Uterus (tissue), 3 donors: ENCODE measurements at regions not wholly inside any gene's neighbourhood (a gene's known extent, or its start where the extent isn't known, plus 50 kb on each side); places are given as distances from the start of the nearest gene placed in this dataset.

Experiments used
- DNase-seq, 2 donors: peaks; one replicate each; pipeline ENCODE4 v3.0.0-alpha.2; 2019 to 2020
- H3K27ac ChIP-seq, 2 donors: fragments of 200-600 bp; sonication (generic); 1 replicate in 1 of 2; 2 replicates in 1 of 2; pipeline ENCODE4 v1.5.1; 2016 to 2018
- H3K27me3 ChIP-seq, 2 donors: fragments of 200-600 bp; sonication (generic); one replicate each; pipeline ENCODE4 v1.5.1; 2018 to 2019; ENCODE audit warnings: control low read depth in 1 of 2
- H3K36me3 ChIP-seq, 2 donors: fragments of 200-600 bp; sonication (generic); one replicate each; pipeline ENCODE4 v1.5.1; 2019; ENCODE audit warnings: control low read depth in 1 of 2
- H3K4me1 ChIP-seq, 2 donors: fragments of 200-600 bp; sonication (generic); one replicate each; pipeline ENCODE4 v1.5.1; 2018 to 2019; ENCODE audit warnings: control low read depth in 1 of 2
- H3K4me3 ChIP-seq, 2 donors: fragments of 200-600 bp; sonication (generic); 1 replicate in 1 of 2; 2 replicates in 1 of 2; pipeline ENCODE4 v1.5.1; 2018 to 2019; ENCODE audit warnings: mild to moderate bottlenecking in 1 of 2
- H3K9me3 ChIP-seq, 2 donors: fragments of 200-600 bp; sonication (generic); one replicate each; pipeline ENCODE4 v1.5.1; 2019; ENCODE audit warnings: control low read depth in 1 of 2
- POLR2A ChIP-seq, 2 donors: fragments of 450-650 bp; IDR thresholded peaks; one replicate each; pipeline ENCODE4 v1.6.1; 2016; ENCODE audit warnings: antibody characterized with exemption in 2 of 2, mild to moderate bottlenecking in 1 of 2, moderate library complexity in 1 of 2
- intact Hi-C: fragments of 100-400 bp; cut with DNase I; formaldehyde crosslinking; loops from one replicate; pipeline ENCODE4 v1.15.1; 2023; ENCODE audit warnings: low total_unique reads
- TF ChIP-seq, protein P1 (sequence below), 4 experiments: fragments of 200-600 bp in 2 of 4; fragments of 450-650 bp in 2 of 4; sonication (generic) in 2 of 4; IDR thresholded peaks; one replicate each; pipeline ENCODE4 v1.5.1; 2016 to 2019; ENCODE audit warnings: antibody characterized with exemption in 4 of 4, mild to moderate bottlenecking in 2 of 4, moderate library complexity in 1 of 4
- donor health status: DM: yes; HTN: yes; CAD: no.

DNA sequence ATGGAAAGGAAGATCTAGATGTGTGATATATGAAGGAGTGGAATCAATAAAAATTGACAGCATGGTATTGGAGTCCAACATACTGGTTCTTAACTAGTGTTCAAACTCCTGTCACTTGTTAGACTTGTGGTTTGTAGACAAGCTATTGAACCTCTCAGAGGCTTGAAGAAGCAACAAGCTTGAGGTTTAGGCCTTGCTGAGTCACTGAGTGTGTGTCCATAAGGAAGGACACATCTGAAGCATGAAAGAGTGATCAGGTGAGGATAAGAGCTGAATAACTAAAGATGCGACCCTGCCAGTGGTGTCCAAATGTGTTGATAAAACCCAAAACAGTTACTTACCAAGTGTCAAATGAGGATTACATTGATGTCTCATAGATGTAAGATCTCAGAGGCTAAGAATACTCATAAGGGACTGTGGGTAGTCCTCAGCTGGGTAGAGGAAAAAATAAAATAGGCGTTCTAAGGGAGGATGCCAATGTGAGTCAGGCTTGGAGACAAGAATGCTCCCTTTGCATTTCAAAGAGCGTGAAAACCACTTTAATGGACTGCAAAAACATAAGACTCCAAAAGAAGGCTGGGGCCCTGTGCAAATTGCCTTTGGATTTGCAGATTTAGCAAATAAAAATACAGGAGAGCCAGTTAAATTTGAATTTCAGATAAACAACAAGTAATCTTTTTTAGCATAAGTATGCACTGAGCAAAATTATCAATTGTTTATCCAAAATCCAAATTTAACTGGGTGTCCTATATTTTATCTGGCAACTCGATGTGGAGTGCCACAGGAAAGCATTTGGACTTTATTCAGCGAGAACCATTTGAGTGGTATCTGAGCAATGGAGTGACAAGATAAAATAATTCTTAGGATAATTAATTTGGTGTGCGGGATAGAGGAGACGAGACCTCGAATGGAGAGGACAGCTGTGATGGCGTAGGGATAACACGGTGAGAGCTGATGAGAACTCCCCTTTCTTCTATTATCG lies 757.3 kb upstream of the WWC1 start:
- Histone ChIP-seq H3K9me3 (no peaks in the 10 kb centered on the region), H3K27ac (no peak overlapping the region), H3K4me3 (no peak overlapping the region), H3K36me3 (no peaks in the 10 kb centered on the region), H3K4me1 (no peaks in the 10 kb centered on the region), H3K27me3 (no peaks in the 10 kb centered on the region)
- no peak for TF ChIP-seq POLR2A (IDR thresholded peaks at IDR 0.05)
- TF ChIP-seq, protein P1, sequence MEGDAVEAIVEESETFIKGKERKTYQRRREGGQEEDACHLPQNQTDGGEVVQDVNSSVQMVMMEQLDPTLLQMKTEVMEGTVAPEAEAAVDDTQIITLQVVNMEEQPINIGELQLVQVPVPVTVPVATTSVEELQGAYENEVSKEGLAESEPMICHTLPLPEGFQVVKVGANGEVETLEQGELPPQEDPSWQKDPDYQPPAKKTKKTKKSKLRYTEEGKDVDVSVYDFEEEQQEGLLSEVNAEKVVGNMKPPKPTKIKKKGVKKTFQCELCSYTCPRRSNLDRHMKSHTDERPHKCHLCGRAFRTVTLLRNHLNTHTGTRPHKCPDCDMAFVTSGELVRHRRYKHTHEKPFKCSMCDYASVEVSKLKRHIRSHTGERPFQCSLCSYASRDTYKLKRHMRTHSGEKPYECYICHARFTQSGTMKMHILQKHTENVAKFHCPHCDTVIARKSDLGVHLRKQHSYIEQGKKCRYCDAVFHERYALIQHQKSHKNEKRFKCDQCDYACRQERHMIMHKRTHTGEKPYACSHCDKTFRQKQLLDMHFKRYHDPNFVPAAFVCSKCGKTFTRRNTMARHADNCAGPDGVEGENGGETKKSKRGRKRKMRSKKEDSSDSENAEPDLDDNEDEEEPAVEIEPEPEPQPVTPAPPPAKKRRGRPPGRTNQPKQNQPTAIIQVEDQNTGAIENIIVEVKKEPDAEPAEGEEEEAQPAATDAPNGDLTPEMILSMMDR (IDR thresholded peaks at IDR 0.05) = no peak
- DNase-seq = no peak
- intact Hi-C loops = no loop called here

DNA sequence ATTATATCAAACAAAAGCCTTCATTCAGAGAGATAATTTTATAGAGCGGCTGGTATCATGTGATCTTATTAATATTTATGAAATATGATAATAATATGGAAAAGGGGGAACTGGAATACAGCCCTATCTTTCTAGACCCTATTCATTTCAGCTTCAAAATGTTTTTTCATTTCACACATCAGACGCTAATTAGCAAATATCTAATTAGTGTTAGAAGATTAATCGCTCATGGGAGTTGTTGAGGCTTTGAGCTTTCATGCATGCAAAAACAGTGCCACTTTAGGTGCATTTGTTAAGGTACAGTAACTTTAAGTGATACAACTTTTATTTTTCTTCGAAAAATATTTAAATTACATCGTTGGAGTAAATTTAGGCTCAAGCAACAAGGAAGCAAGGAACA lies 751.7 kb upstream of the WWC1 start:
- TF ChIP-seq, protein P1 (IDR thresholded peaks at IDR 0.05) = no peak
- no peak for TF ChIP-seq POLR2A (IDR thresholded peaks at IDR 0.05)
- no peak for DNase-seq
- H3K36me3 ChIP-seq = no peaks in the 10 kb centered on the region
- H3K4me1 ChIP-seq = no peaks in the 10 kb centered on the region
- intact Hi-C loops = no loop called here
- H3K9me3 ChIP-seq = no peaks in the 10 kb centered on the region
- H3K27me3 ChIP-seq = no peaks in the 10 kb centered on the region
- H3K27ac ChIP-seq = no peak overlapping the region
- no peak overlapping the region for H3K4me3 ChIP-seq

DNA sequence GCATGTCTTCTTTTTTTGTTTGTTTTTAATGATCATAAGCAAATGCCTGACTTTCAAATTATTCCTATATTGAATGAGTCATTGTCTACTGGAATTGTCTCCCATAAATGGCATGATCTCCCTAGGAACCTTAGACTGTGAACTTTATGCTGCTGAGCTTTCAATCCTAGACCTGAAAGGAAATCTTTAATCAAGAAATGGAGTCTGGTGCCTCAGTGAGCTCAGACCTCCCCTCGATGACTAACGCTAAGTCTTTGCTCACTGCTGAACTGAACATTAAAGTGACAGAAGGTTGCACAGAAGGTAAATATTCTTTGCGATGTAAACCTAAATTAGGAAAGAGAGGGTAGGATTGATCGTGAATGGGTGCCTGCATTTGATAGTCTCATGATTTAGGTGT lies 745.2 kb upstream of the WWC1 start:
- intact Hi-C loops = no loop called here
- Histone ChIP-seq H3K4me1 (no peaks in the 10 kb centered on the region), H3K27ac (no peak overlapping the region), H3K4me3 (no peak overlapping the region), H3K36me3 (no peaks in the 10 kb centered on the region), H3K27me3 (no peaks in the 10 kb centered on the region), H3K9me3 (no peaks in the 10 kb centered on the region)
- no peak for DNase-seq
- TF ChIP-seq, protein P1 (IDR thresholded peaks at IDR 0.05) = no peak

DNA sequence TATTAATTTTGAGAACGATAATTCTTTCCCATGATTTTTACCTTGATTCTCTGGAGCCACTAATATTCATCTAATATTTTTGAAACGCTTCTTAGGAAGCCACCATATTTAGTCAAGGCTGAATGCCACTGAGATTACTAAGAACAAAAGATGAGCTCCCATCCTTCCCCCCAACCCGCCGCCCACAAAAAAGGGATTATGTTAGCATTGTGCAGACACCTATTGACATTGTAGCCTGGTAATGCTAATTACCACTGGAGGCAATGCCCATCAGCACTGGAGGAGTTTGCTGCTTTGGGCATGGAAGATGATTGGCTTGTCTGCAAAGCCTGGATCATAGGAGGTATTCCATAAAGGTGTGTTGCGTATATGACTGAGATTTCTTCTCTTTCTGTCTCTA lies 739.1 kb upstream of the WWC1 start:
- intact Hi-C loops = no loop called here

DNA sequence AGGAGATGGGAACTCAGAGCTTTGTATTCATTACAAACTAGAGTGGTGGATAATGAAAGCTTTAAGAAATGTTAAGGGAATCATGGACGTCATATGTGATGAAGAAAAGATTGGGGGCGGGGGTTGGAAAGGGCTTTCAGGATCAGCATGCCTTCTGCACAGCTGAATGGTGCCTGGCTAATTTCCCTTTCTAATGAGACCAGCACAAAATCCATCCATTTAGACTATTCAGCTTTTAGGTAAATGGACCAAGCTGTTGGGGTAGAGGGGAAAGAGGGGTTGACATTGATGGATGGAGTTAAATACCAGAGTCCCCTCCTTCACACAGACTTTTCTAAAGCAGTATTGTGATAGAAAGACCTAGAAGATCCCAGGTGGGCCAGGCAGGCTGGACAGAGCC lies 737.9 kb upstream of the WWC1 start:
- H3K4me3 ChIP-seq = no peak overlapping the region
- no peaks in the 10 kb centered on the region for H3K9me3 ChIP-seq
- no peaks in the 10 kb centered on the region for H3K36me3 ChIP-seq
- H3K27me3 ChIP-seq = no peaks in the 10 kb centered on the region
- DNase-seq = no peak
- TF ChIP-seq, protein P1 (IDR thresholded peaks at IDR 0.05) = no peak
- no peak for TF ChIP-seq POLR2A (IDR thresholded peaks at IDR 0.05)
- no peaks in the 10 kb centered on the region for H3K4me1 ChIP-seq
- intact Hi-C loops = no loop called here
- no peak overlapping the region for H3K27ac ChIP-seq

More for the DNA sequence above, 739.1 kb upstream of the WWC1 start:
- H3K27ac ChIP-seq = no peak overlapping the region
- DNase-seq = no peak
- TF ChIP-seq, protein P1 (IDR thresholded peaks at IDR 0.05) = no peak
- TF ChIP-seq POLR2A (IDR thresholded peaks at IDR 0.05) = no peak
- no peaks in the 10 kb centered on the region for H3K9me3 ChIP-seq
- H3K4me3 ChIP-seq = no peak overlapping the region
- no peaks in the 10 kb centered on the region for H3K27me3 ChIP-seq
- H3K4me1 ChIP-seq = no peaks in the 10 kb centered on the region
- no peaks in the 10 kb centered on the region for H3K36me3 ChIP-seq
